HUES6 (cell line): ENCODE measurements at regions not wholly inside any gene's neighbourhood (a gene's known extent, or its start where the extent isn't known, plus 50 kb on each side); places are given as distances from the start of the nearest gene placed in this dataset.

Experiments
- H3K27ac ChIP-seq: 2 replicates; pipeline ENCODE4 v1.7.0; 2013; ENCODE audit warnings: low read depth, mild to moderate bottlenecking, low read length, inconsistent platforms
- H3K27me3 ChIP-seq: 2 replicates; pipeline ENCODE4 v1.6.1; 2013; ENCODE audit warnings: low read length; ENCODE audit not compliant: control insufficient read depth, insufficient read depth
- H3K36me3 ChIP-seq: 2 replicates; pipeline ENCODE4 v1.6.1; 2013; ENCODE audit warnings: low read length; ENCODE audit not compliant: control insufficient read depth, insufficient read depth
- H3K4me1 ChIP-seq: 2 replicates; pipeline ENCODE4 v1.6.1; 2013; ENCODE audit warnings: low read length; ENCODE audit not compliant: control insufficient read depth, insufficient read depth
- H3K4me3 ChIP-seq: 2 replicates; pipeline ENCODE4 v1.5.1; 2013; ENCODE audit warnings: low read depth, low read length
- H3K9ac ChIP-seq: one replicate; pipeline ENCODE4 v1.6.1; 2013; ENCODE audit warnings: mild to moderate bottlenecking, low read length
- H3K9me3 ChIP-seq: 2 replicates; pipeline ENCODE4 v1.6.1; 2013; ENCODE audit warnings: low read depth, low read length; ENCODE audit not compliant: control insufficient read depth, insufficient read depth

GRCh38 chr3:145869958-145870357 lies 291.0 kb downstream of the PLOD2 start:
- Histone ChIP-seq H3K9ac (no peak overlapping the region), H3K36me3 (no peaks in the 10 kb centered on the region), H3K9me3 (no peaks in the 10 kb centered on the region), H3K4me1 (no peaks in the 10 kb centered on the region), H3K27ac (no peak overlapping the region), H3K4me3 (no peak overlapping the region), H3K27me3 (no peaks in the 10 kb centered on the region)

- Histone ChIP-seq H3K27ac (no peak overlapping the region), H3K9me3 (no peaks in the 10 kb centered on the region), H3K9ac (no peak overlapping the region), H3K36me3 (no peaks in the 10 kb centered on the region), H3K27me3 (no peaks in the 10 kb centered on the region), H3K4me3 (no peak overlapping the region), H3K4me1 (no peaks in the 10 kb centered on the region)
These were observed 278.5 kb downstream of the PLOD2 start for GRCh38 chr3:145882436-145882835.

GRCh38 chr3:145889730-145890129 lies 271.3 kb downstream of the PLOD2 start:
- no peak overlapping the region for H3K9ac ChIP-seq
- H3K27ac ChIP-seq: no peak overlapping the region
- H3K4me3 ChIP-seq: no peak overlapping the region
- no peaks in the 10 kb centered on the region for H3K27me3 ChIP-seq
- H3K4me1 ChIP-seq: no peaks in the 10 kb centered on the region
- no peaks in the 10 kb centered on the region for H3K9me3 ChIP-seq
- H3K36me3 ChIP-seq: no peaks in the 10 kb centered on the region

GRCh38 chr3:145892869-145893268 lies 268.1 kb downstream of the PLOD2 start:
- H3K9ac ChIP-seq: no peak overlapping the region
- H3K4me3 ChIP-seq: no peak overlapping the region
- no peaks in the 10 kb centered on the region for H3K27me3 ChIP-seq

GRCh38 chr3:145893331-145893730 lies 267.7 kb downstream of the PLOD2 start:
- Histone ChIP-seq H3K9me3 (no peaks in the 10 kb centered on the region), H3K9ac (no peak overlapping the region), H3K4me3 (no peak overlapping the region), H3K27ac (no peak overlapping the region), H3K36me3 (no peaks in the 10 kb centered on the region), H3K27me3 (no peaks in the 10 kb centered on the region), H3K4me1 (peaks cover 5% of the 10 kb centered on the region; the same call in 1 of the 2 replicates)

More at GRCh38 chr3:145892869-145893268, 268.1 kb downstream of the PLOD2 start:
- H3K9me3 ChIP-seq: no peaks in the 10 kb centered on the region
- H3K4me1 ChIP-seq: peaks cover under 1% of the 10 kb centered on the region; the same call in 1 of the 2 replicates
- H3K27ac ChIP-seq: no peak overlapping the region
- H3K36me3 ChIP-seq: no peaks in the 10 kb centered on the region

- Histone ChIP-seq H3K9me3 (no peaks in the 10 kb centered on the region), H3K27ac (no peak overlapping the region), H3K4me1 (peaks cover 15% of the 10 kb centered on the region; the same call in 1 of the 2 replicates), H3K4me3 (no peak overlapping the region), H3K36me3 (no peaks in the 10 kb centered on the region), H3K27me3 (no peaks in the 10 kb centered on the region), H3K9ac (no peak overlapping the region)
These were observed 262.5 kb downstream of the PLOD2 start for GRCh38 chr3:145898487-145898886.

- Histone ChIP-seq H3K4me1 (peaks cover 17% of the 10 kb centered on the region; the same call in 1 of the 2 replicates), H3K9me3 (no peaks in the 10 kb centered on the region), H3K36me3 (no peaks in the 10 kb centered on the region), H3K9ac (no peak overlapping the region), H3K4me3 (no peak overlapping the region), H3K27ac (no peak overlapping the region), H3K27me3 (no peaks in the 10 kb centered on the region)
These were observed 261.7 kb downstream of the PLOD2 start for GRCh38 chr3:145899241-145899640.

- Histone ChIP-seq H3K9me3 (no peaks in the 10 kb centered on the region), H3K4me1 (peaks cover 17% of the 10 kb centered on the region; the same call in 1 of the 2 replicates), H3K36me3 (no peaks in the 10 kb centered on the region), H3K27me3 (no peaks in the 10 kb centered on the region), H3K9ac (no peak overlapping the region), H3K27ac (no peak overlapping the region), H3K4me3 (no peak overlapping the region)
These were observed 260.7 kb downstream of the PLOD2 start for GRCh38 chr3:145900056-145900829.

- Histone ChIP-seq H3K9me3 (no peaks in the 10 kb centered on the region), H3K36me3 (no peaks in the 10 kb centered on the region), H3K4me3 (no peak overlapping the region), H3K27me3 (no peaks in the 10 kb centered on the region), H3K27ac (no peak overlapping the region), H3K4me1 (peaks cover 17% of the 10 kb centered on the region; the same call in 1 of the 2 replicates), H3K9ac (no peak overlapping the region)
These were observed 258.8 kb downstream of the PLOD2 start for GRCh38 chr3:145902166-145902565.

GRCh38 chr3:145903472-145904013 lies 257.4 kb downstream of the PLOD2 start:
- Histone ChIP-seq H3K9ac (no peak overlapping the region), H3K4me3 (no peak overlapping the region)

GRCh38 chr3:145904138-145904537 lies 256.8 kb downstream of the PLOD2 start:
- H3K36me3 ChIP-seq: no peaks in the 10 kb centered on the region
- H3K27ac ChIP-seq: no peak overlapping the region
- no peaks in the 10 kb centered on the region for H3K27me3 ChIP-seq
- H3K4me3 ChIP-seq: no peak overlapping the region
- no peak overlapping the region for H3K9ac ChIP-seq
- no peaks in the 10 kb centered on the region for H3K9me3 ChIP-seq
- H3K4me1 ChIP-seq: peaks cover 5% of the 10 kb centered on the region; the same call in 1 of the 2 replicates

More at GRCh38 chr3:145903472-145904013, 257.4 kb downstream of the PLOD2 start:
- Histone ChIP-seq H3K4me1 (peaks cover 11% of the 10 kb centered on the region; the same call in 1 of the 2 replicates), H3K36me3 (no peaks in the 10 kb centered on the region), H3K27ac (no peak overlapping the region), H3K9me3 (no peaks in the 10 kb centered on the region), H3K27me3 (no peaks in the 10 kb centered on the region)
